ENCODE measurements at regions not wholly inside any gene's neighbourhood (a gene's known extent, or its start where the extent isn't known, plus 50 kb on each side); places are given as distances from the start of the nearest gene placed in this dataset.

GRCh38 chr13:30850204-30850866 is 55.7 kb upstream of the MEDAG start:
- ATAC-seq (ENCODE audit: low FRiP score) (no peak), DNase-seq (ENCODE audit: low spot score) (no peak)
- no peak for TF ChIP-seq CTCF (IDR thresholded peaks at IDR 0.05)

- no peak for ATAC-seq (ENCODE audit: low FRiP score)
These were observed 55.2 kb upstream of the MEDAG start for GRCh38 chr13:30850867-30851211.

GRCh38 chr13:30851697-30852096 is 54.4 kb upstream of the MEDAG start:
- DNase-seq (ENCODE audit: low spot score) (no peak), ATAC-seq (ENCODE audit: low FRiP score) (no peak)
- no peak for TF ChIP-seq CTCF (IDR thresholded peaks at IDR 0.05)

More at GRCh38 chr13:30850867-30851211, 55.2 kb upstream of the MEDAG start:
- no peak for TF ChIP-seq CTCF (IDR thresholded peaks at IDR 0.05)
- DNase-seq (ENCODE audit: low spot score) = no peak

GRCh38 chr13:30855569-30855968 is 50.5 kb upstream of the MEDAG start:
- no peak for DNase-seq (ENCODE audit: low spot score)
- ATAC-seq (ENCODE audit: low FRiP score) = no peak
- no peak for TF ChIP-seq CTCF (IDR thresholded peaks at IDR 0.05)

DNA sequence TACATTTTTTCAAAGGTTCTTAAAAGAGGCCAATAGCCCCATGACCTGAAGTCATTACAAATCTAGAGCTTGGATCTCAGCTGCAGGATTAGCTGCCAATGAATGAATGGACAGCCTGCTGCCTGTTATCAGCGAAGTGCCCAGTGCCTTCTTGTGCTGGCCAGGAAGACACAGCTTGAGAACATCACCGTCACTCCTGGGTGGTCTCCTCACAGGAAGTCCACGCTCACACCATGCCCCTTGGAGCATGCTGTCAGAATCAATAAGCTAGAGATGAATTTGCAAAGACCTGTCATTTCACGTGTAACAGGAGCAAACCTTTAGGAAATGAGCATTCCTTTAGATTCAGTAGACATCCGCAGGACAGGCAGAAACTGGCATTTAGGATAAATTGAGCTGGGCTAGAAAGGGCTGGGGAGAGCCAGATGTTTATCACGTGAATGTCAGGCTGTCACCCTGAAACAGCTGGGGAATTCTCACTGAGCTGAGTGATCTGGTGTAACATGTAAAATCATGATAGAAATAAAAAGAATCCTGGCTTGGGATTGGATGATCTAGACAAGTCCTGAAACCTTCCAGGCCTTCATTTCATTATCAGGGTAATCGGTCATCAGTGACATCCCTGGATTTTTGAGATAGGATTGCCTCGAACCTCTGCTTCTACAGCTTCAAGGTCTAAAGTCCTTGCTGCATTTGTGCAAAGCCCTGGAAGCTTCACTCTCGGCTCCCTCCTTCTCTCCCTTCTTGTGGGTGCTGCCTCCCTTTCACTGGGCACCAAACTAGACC is 49.9 kb upstream of the MEDAG start:
- DNase-seq (ENCODE audit: low spot score) (no peak), ATAC-seq (ENCODE audit: low FRiP score) (no peak)
- TF ChIP-seq CTCF (IDR thresholded peaks at IDR 0.05) = no peak

Measured in omental fat pad (tissue), 3 donors.